Esophagus squamous epithelium (tissue), 4 donors: ENCODE measurements at regions not wholly inside any gene's neighbourhood (a gene's known extent, or its start where the extent isn't known, plus 50 kb on each side); places are given as distances from the start of the nearest gene placed in this dataset.

Source experiments
- CTCF ChIP-seq, 6 experiments: fragments of 450-650 bp in 4 of 6; fragments of 200-600 bp in 2 of 6; sonication (generic) in 2 of 6; IDR thresholded peaks; one replicate each; pipeline ENCODE4 v1.5.1; 2016 to 2019; ENCODE audit warnings: antibody characterized with exemption in 6 of 6, mild to moderate bottlenecking in 4 of 6, moderate library complexity in 4 of 6
- POLR2A ChIP-seq, 4 donors: fragments of 450-650 bp; IDR thresholded peaks; one replicate each; pipeline ENCODE4 v1.6.1; 2017; ENCODE audit warnings: antibody characterized with exemption in 4 of 4, mild to moderate bottlenecking in 4 of 4, moderate library complexity in 3 of 4

GRCh38 chr21:15976807-15977206 lies 247.0 kb downstream of the USP25 start:
- TF ChIP-seq CTCF (IDR thresholded peaks at IDR 0.05) = no peak
- no peak for TF ChIP-seq POLR2A (IDR thresholded peaks at IDR 0.05)
